A549 (cell line): ENCODE measurements at regions not wholly inside any gene's neighbourhood (a gene's known extent, or its start where the extent isn't known, plus 50 kb on each side); places are given as distances from the start of the nearest gene placed in this dataset.

Experiments
- NFE2L2 ChIP-seq: fragments of 150-350 bp; conservative IDR thresholded peaks from 2 replicates; pipeline ENCODE4 v1.6.1; 2014; ENCODE audit warnings: low read length
- NR3C1 ChIP-seq: fragments of >200 bp; sonication (Bioruptor Twin); formaldehyde crosslinking; IDR thresholded peaks from 3 replicates; pipeline ENCODE4 v1.6.1; 2017
- RARB ChIP-seq: fragments of 250-450 bp; sonication (Bioruptor Pico); IDR thresholded peaks from 2 replicates; pipeline ENCODE4 v1.8.0; 2021; ENCODE audit warnings: mild to moderate bottlenecking, moderate library complexity
- TF ChIP-seq, protein P1 (sequence below): fragments of >200 bp; sonication (Bioruptor Twin); formaldehyde crosslinking; IDR thresholded peaks from 2 replicates; pipeline ENCODE4 v1.6.1; 2016

DNA sequence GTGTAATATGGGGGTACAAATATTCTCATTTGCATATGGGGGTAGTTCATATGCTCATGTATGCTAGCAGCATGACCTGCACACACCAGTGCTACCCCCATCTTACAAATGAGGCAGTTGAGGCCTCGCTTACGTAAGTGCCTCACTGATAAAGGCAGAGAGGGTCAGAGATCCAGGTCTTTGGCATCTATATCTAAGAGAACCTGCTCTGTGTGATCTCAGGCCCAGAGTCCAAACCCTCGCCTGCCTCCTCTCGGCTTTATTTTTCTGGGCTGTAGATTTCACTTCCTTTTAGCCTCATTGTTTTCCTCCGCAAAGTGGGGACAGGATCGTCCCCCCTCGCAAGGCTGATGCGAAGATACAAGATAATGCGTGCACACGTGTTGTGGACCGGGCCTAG lies 325.2 kb downstream of the MN1 start:
- TF ChIP-seq NFE2L2 (no peak), NR3C1 (no peak), RARB (CRISPR knock-in tag) (no peak)
- TF ChIP-seq, protein P1, sequence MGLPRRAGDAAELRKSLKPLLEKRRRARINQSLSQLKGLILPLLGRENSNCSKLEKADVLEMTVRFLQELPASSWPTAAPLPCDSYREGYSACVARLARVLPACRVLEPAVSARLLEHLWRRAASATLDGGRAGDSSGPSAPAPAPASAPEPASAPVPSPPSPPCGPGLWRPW = no peak
